H9 (cell line): ENCODE measurements at regions not wholly inside any gene's neighbourhood (a gene's known extent, or its start where the extent isn't known, plus 50 kb on each side); places are given as distances from the start of the nearest gene placed in this dataset.

Source experiments
- DNase-seq: peaks from one replicate; pipeline ENCODE4 v3.0.0-alpha.2; 2017
- H2AFZ ChIP-seq: one replicate; pipeline ENCODE4 v1.6.1; 2013; ENCODE audit warnings: mild to moderate bottlenecking, low read length, control low read depth, moderate library complexity
- H2AK5ac ChIP-seq: 2 replicates; pipeline ENCODE4 v1.6.1; 2013; ENCODE audit warnings: low read length, control low read depth, mixed read lengths; ENCODE audit not compliant: insufficient read length
- H2BK120ac ChIP-seq: one replicate; pipeline ENCODE4 v1.6.1; 2013; ENCODE audit warnings: low read depth, mild to moderate bottlenecking, low read length, control low read depth, inconsistent platforms; ENCODE audit not compliant: poor library complexity, severe bottlenecking
- H2BK12ac ChIP-seq: 2 replicates; pipeline ENCODE4 v1.6.1; 2013; ENCODE audit warnings: low read length, control low read depth, mixed read lengths, low read depth; ENCODE audit not compliant: insufficient read length
- H2BK15ac ChIP-seq: 2 replicates; pipeline ENCODE4 v1.6.1; 2013; ENCODE audit warnings: low read depth, low read length, control low read depth
- H2BK20ac ChIP-seq: one replicate; pipeline ENCODE4 v1.6.1; 2013; ENCODE audit warnings: low read depth, mild to moderate bottlenecking, low read length, control low read depth, inconsistent platforms; ENCODE audit not compliant: poor library complexity, severe bottlenecking
- H2BK5ac ChIP-seq: 2 replicates; pipeline ENCODE4 v1.6.1; 2013; ENCODE audit warnings: low read length, control low read depth, mixed read lengths; ENCODE audit not compliant: insufficient read length
- H3K14ac ChIP-seq: 2 replicates; pipeline ENCODE4 v1.6.1; 2013; ENCODE audit warnings: low read length, control low read depth; ENCODE audit not compliant: insufficient read depth
- H3K18ac ChIP-seq: 2 replicates; pipeline ENCODE4 v1.6.1; 2013; ENCODE audit warnings: low read depth, mild to moderate bottlenecking, mixed read lengths, low read length, control low read depth; ENCODE audit not compliant: insufficient read length
- H3K23ac ChIP-seq: 2 replicates; pipeline ENCODE4 v1.6.1; 2013; ENCODE audit warnings: low read length, control low read depth, mixed read lengths, low read depth; ENCODE audit not compliant: insufficient read length
- H3K23me2 ChIP-seq: 2 replicates; pipeline ENCODE4 v1.6.1; 2013; ENCODE audit warnings: low read depth, mild to moderate bottlenecking, mixed read lengths, low read length, control low read depth; ENCODE audit not compliant: insufficient read length, poor library complexity, severe bottlenecking
- H3K27ac ChIP-seq: 2 replicates; pipeline ENCODE4 v1.5.1; 2013; ENCODE audit warnings: low read length, control low read depth, mixed read lengths, low read depth; ENCODE audit not compliant: insufficient read length
- H3K27me3 ChIP-seq: 2 replicates; pipeline ENCODE4 v1.6.1; 2013; ENCODE audit warnings: low read length, control low read depth, inconsistent platforms; ENCODE audit not compliant: insufficient read depth
- H3K4ac ChIP-seq: 2 replicates; pipeline ENCODE4 v1.6.1; 2013; ENCODE audit warnings: low read depth, mild to moderate bottlenecking, control low read depth, inconsistent platforms, low read length, moderate library complexity
- H3K4me1 ChIP-seq: 2 replicates; pipeline ENCODE4 v1.6.1; 2013; ENCODE audit warnings: low read length, control low read depth, inconsistent platforms; ENCODE audit not compliant: insufficient read depth
- H3K4me2 ChIP-seq: 2 replicates; pipeline ENCODE4 v1.6.1; 2013; ENCODE audit warnings: low read length, control low read depth, mixed read lengths; ENCODE audit not compliant: insufficient read length, insufficient read depth
- H3K56ac ChIP-seq: 2 replicates; pipeline ENCODE4 v1.6.1; 2013; ENCODE audit warnings: low read depth, mild to moderate bottlenecking, mixed read lengths, low read length, control low read depth; ENCODE audit not compliant: insufficient read length
- H3K79me1 ChIP-seq: 2 replicates; pipeline ENCODE4 v1.6.1; 2013; ENCODE audit warnings: low read depth, mild to moderate bottlenecking, moderate library complexity, low read length, control low read depth, inconsistent platforms; ENCODE audit not compliant: insufficient read depth, poor library complexity, severe bottlenecking
- H3K79me2 ChIP-seq: 2 replicates; pipeline ENCODE4 v1.6.1; 2013; ENCODE audit warnings: low read length, control low read depth, inconsistent platforms; ENCODE audit not compliant: insufficient read depth
- H3K9ac ChIP-seq: 2 replicates; pipeline ENCODE4 v1.6.1; 2013; ENCODE audit warnings: low read length, control low read depth, mixed read lengths; ENCODE audit not compliant: insufficient read length; ENCODE audit errors: extremely low read depth
- H3K9me3 ChIP-seq: one replicate; pipeline ENCODE4 v1.6.1; 2013; ENCODE audit warnings: low read depth, low read length, inconsistent platforms; ENCODE audit not compliant: control insufficient read depth
- H3T11ph ChIP-seq: one replicate; pipeline ENCODE4 v1.6.1; 2013; ENCODE audit warnings: mild to moderate bottlenecking, low read length, control low read depth, inconsistent platforms
- H4K20me1 ChIP-seq: one replicate; pipeline ENCODE4 v1.6.1; 2013; ENCODE audit not compliant: control insufficient read depth, insufficient read length, insufficient read depth
- H4K5ac ChIP-seq: 2 replicates; pipeline ENCODE4 v1.6.1; 2013; ENCODE audit warnings: low read depth, mild to moderate bottlenecking, mixed read lengths, low read length, control low read depth; ENCODE audit not compliant: insufficient read length
- H4K8ac ChIP-seq: replicated peaks from 2 replicates; pipeline ENCODE4 v1.6.1; 2013; ENCODE audit warnings: low read length, control low read depth, mixed read lengths, low read depth; ENCODE audit not compliant: insufficient read length
- H4K91ac ChIP-seq: 2 replicates; pipeline ENCODE4 v1.6.1; 2013; ENCODE audit warnings: low read depth, mild to moderate bottlenecking, moderate library complexity, mixed read lengths, low read length, control low read depth; ENCODE audit not compliant: insufficient read length
- H3K27ac Mint-ChIP-seq, 3 experiments: 2 replicates in 2 of 3; 3 replicates in 1 of 3; pipeline ENCODE4 v1.8.0; 2020 to 2021; ENCODE audit warnings: mixed read lengths in 3 of 3, mild to moderate bottlenecking in 1 of 3, moderate library complexity in 1 of 3
- H3K27me3 Mint-ChIP-seq: 2 replicates; pipeline ENCODE4 v1.8.0; 2021; ENCODE audit warnings: low read depth, mild to moderate bottlenecking, moderate library complexity, mixed read lengths
- H3K36me3 Mint-ChIP-seq, 3 experiments: 2 replicates in 2 of 3; 3 replicates in 1 of 3; pipeline ENCODE4 v1.8.0; 2020 to 2021; ENCODE audit warnings: low read depth in 3 of 3, mixed read lengths in 3 of 3; ENCODE audit not compliant: insufficient read depth in 1 of 3
- H3K4me1 Mint-ChIP-seq, 2 experiments: 2 replicates each; pipeline ENCODE4 v1.8.0; 2020; ENCODE audit warnings: mixed read lengths in 2 of 2
- H3K4me3 Mint-ChIP-seq, 2 experiments: 2 replicates in 1 of 2; 3 replicates in 1 of 2; pipeline ENCODE4 v1.8.0; 2020 to 2021; ENCODE audit warnings: mild to moderate bottlenecking in 2 of 2, mixed read lengths in 2 of 2, moderate library complexity in 1 of 2
- H3K9me3 Mint-ChIP-seq, 2 experiments: 2 replicates in 1 of 2; 3 replicates in 1 of 2; pipeline ENCODE4 v1.8.0; 2020; ENCODE audit warnings: mild to moderate bottlenecking in 2 of 2, mixed read lengths in 2 of 2, moderate library complexity in 1 of 2
- CTCF ChIP-seq: fragments of 200-600 bp; sonication (generic); conservative IDR thresholded peaks from 3 replicates; pipeline ENCODE4 v1.8.0; 2021; ENCODE audit warnings: antibody characterized with exemption, mild to moderate bottlenecking
- WGBS: extraction: QIAGEN DNeasy Blood & Tissue Kit; methylation state at CpG from one replicate; pipeline ENCODE4 v1.1.7; 2013; ENCODE audit warnings: missing lambda C conversion rate, low lambda C conversion rate, mixed read lengths; ENCODE audit not compliant: insufficient read length; ENCODE audit errors: extremely low coverage; 5-methylcytosine and 5-hydroxymethylcytosine counted together

GRCh38 chrX:20383477-20383876 is 116.8 kb upstream of the RPS6KA3 start:
- Histone ChIP-seq H3K4me1 (no peaks in the 10 kb centered on the region), H3K27ac (no peak overlapping the region), H2BK5ac (no peak overlapping the region), H3K79me1 (no peaks in the 10 kb centered on the region), H2BK15ac (no peak overlapping the region), H3K23me2 (no peaks in the 10 kb centered on the region), H2AFZ (no peak overlapping the region), H3K14ac (no peak overlapping the region), H3K9ac (no peak overlapping the region), H2BK12ac (no peak overlapping the region), H4K20me1 (no peaks in the 10 kb centered on the region), H4K91ac (no peak overlapping the region), H3K9me3 (peaks cover 17% of the 10 kb centered on the region), H3K56ac (no peak overlapping the region), H2BK120ac (no peak overlapping the region), H3K27me3 (no peaks in the 10 kb centered on the region), H3K79me2 (no peaks in the 10 kb centered on the region), H3K23ac (no peak overlapping the region), H3K4ac (no peak overlapping the region), H4K5ac (no peak overlapping the region), H3T11ph (no peak overlapping the region), H4K8ac (no peak overlapping the region), H2BK20ac (no peak overlapping the region), H3K4me2 (no peak overlapping the region), H2AK5ac (no peak overlapping the region), H3K18ac (no peak overlapping the region)
- no peak for DNase-seq
- TF ChIP-seq CTCF: no peak
- Mint-ChIP-seq H3K4me1 (no peaks in the 10 kb centered on the region), H3K4me3 (no peak overlapping the region), H3K27ac (no peak overlapping the region), H3K36me3 (no peaks in the 10 kb centered on the region; a peak in 1 of 7 replicates), H3K27me3 (no peaks in the 10 kb centered on the region; the same call in none of the 2 replicates), H3K9me3 (peaks cover 33 to 36% of the 10 kb centered on the region in 2 experiments)
- WGBS: no CpG with 5 or more reads among the region's 1 CpG
